ENCODE measurements at regions not wholly inside any gene's neighbourhood (a gene's known extent, or its start where the extent isn't known, plus 50 kb on each side); places are given as distances from the start of the nearest gene placed in this dataset.

- H3K27ac Mint-ChIP-seq (ENCODE audit: unreplicated experiment), result no peak overlapping the region
- no peaks in the 10 kb centered on the region for H3K36me3 Mint-ChIP-seq (ENCODE audit: unreplicated experiment)
- H3K4me3 Mint-ChIP-seq (ENCODE audit: unreplicated experiment), result no peak overlapping the region
- H3K4me1 Mint-ChIP-seq (ENCODE audit: unreplicated experiment), result no peaks in the 10 kb centered on the region
- peaks cover 27% of the 10 kb centered on the region for H3K9me3 Mint-ChIP-seq (ENCODE audit: unreplicated experiment)
- TF ChIP-seq CTCF (IDR thresholded peaks at IDR 0.05), result no peak
- H3K27me3 Mint-ChIP-seq (ENCODE audit: unreplicated experiment), result no peaks in the 10 kb centered on the region
- DNase-seq (ENCODE audit: extremely low spot score, unreplicated experiment), result no peak
Measured at GRCh38 chr5:25579111-25579510, 934.3 kb upstream of the CDH10 start.

GRCh38 chr5:25573691-25574090, 928.9 kb upstream of the CDH10 start:
- H3K27me3 Mint-ChIP-seq (ENCODE audit: unreplicated experiment), result no peaks in the 10 kb centered on the region
- no peak overlapping the region for H3K27ac Mint-ChIP-seq (ENCODE audit: unreplicated experiment)
- H3K36me3 Mint-ChIP-seq (ENCODE audit: unreplicated experiment), result no peaks in the 10 kb centered on the region
- H3K9me3 Mint-ChIP-seq (ENCODE audit: unreplicated experiment), result peaks cover 15% of the 10 kb centered on the region
- TF ChIP-seq CTCF (IDR thresholded peaks at IDR 0.05), result no peak
- no peaks in the 10 kb centered on the region for H3K4me1 Mint-ChIP-seq (ENCODE audit: unreplicated experiment)
- H3K4me3 Mint-ChIP-seq (ENCODE audit: unreplicated experiment), result no peak overlapping the region
- DNase-seq (ENCODE audit: extremely low spot score, unreplicated experiment), result no peak

- Mint-ChIP-seq H3K4me3 (ENCODE audit: unreplicated experiment) (no peak overlapping the region), H3K36me3 (ENCODE audit: unreplicated experiment) (no peaks in the 10 kb centered on the region), H3K27ac (ENCODE audit: unreplicated experiment) (no peak overlapping the region), H3K27me3 (ENCODE audit: unreplicated experiment) (no peaks in the 10 kb centered on the region), H3K4me1 (ENCODE audit: unreplicated experiment) (no peaks in the 10 kb centered on the region), H3K9me3 (ENCODE audit: unreplicated experiment) (peaks cover 9% of the 10 kb centered on the region)
- no peak for DNase-seq (ENCODE audit: extremely low spot score, unreplicated experiment)
- TF ChIP-seq CTCF (IDR thresholded peaks at IDR 0.05), result no peak
Measured at GRCh38 chr5:25570067-25570583, 925.3 kb upstream of the CDH10 start.

- H3K4me1 Mint-ChIP-seq (ENCODE audit: unreplicated experiment), result no peaks in the 10 kb centered on the region
- no peak for DNase-seq (ENCODE audit: extremely low spot score, unreplicated experiment)
- H3K36me3 Mint-ChIP-seq (ENCODE audit: unreplicated experiment), result no peaks in the 10 kb centered on the region
- H3K9me3 Mint-ChIP-seq (ENCODE audit: unreplicated experiment), result peaks cover 11% of the 10 kb centered on the region
- no peak for TF ChIP-seq CTCF (IDR thresholded peaks at IDR 0.05)
- H3K27me3 Mint-ChIP-seq (ENCODE audit: unreplicated experiment), result no peaks in the 10 kb centered on the region
- H3K4me3 Mint-ChIP-seq (ENCODE audit: unreplicated experiment), result no peak overlapping the region
- no peak overlapping the region for H3K27ac Mint-ChIP-seq (ENCODE audit: unreplicated experiment)
Measured at GRCh38 chr5:25568989-25569625, 924.3 kb upstream of the CDH10 start.

GRCh38 chr5:25568294-25568693, 923.5 kb upstream of the CDH10 start:
- no peaks in the 10 kb centered on the region for H3K4me1 Mint-ChIP-seq (ENCODE audit: unreplicated experiment)
- H3K36me3 Mint-ChIP-seq (ENCODE audit: unreplicated experiment), result no peaks in the 10 kb centered on the region
- no peaks in the 10 kb centered on the region for H3K27me3 Mint-ChIP-seq (ENCODE audit: unreplicated experiment)
- H3K9me3 Mint-ChIP-seq (ENCODE audit: unreplicated experiment), result peaks cover 17% of the 10 kb centered on the region
- TF ChIP-seq CTCF (IDR thresholded peaks at IDR 0.05), result no peak
- DNase-seq (ENCODE audit: extremely low spot score, unreplicated experiment), result no peak
- H3K4me3 Mint-ChIP-seq (ENCODE audit: unreplicated experiment), result no peak overlapping the region
- H3K27ac Mint-ChIP-seq (ENCODE audit: unreplicated experiment), result no peak overlapping the region

Data from osteocyte (in vitro differentiated cells).